Esophagus squamous epithelium (tissue), 5 donors: ENCODE measurements at regions not wholly inside any gene's neighbourhood (a gene's known extent, or its start where the extent isn't known, plus 50 kb on each side); places are given as distances from the start of the nearest gene placed in this dataset.

Source experiments
- DNase-seq: peaks from one replicate; lab custom pipeline; 2025; lab: John Stamatoyannopoulos, UW
- H3K27ac ChIP-seq, 4 donors: fragments of 200-600 bp; sonication (generic); one replicate each; pipeline ENCODE4 v1.5.1; 2016 to 2019; ENCODE audit warnings: mild to moderate bottlenecking in 1 of 4
- H3K27me3 ChIP-seq, 4 donors: fragments of 200-600 bp; sonication (generic); 1 replicate in 3 of 4; 2 replicates in 1 of 4; pipeline versions ENCODE4 v1.5.1 to v1.6.0; 2017 to 2021; ENCODE audit warnings: antibody characterized with exemption in 1 of 4
- H3K36me3 ChIP-seq, 3 donors: fragments of 200-600 bp; sonication (generic); one replicate each; pipeline ENCODE4 v1.5.1; 2016 to 2019
- H3K4me1 ChIP-seq, 3 donors: fragments of 200-600 bp; sonication (generic); one replicate each; pipeline ENCODE4 v1.5.1; 2017 to 2019
- H3K4me3 ChIP-seq, 4 donors: fragments of 200-600 bp; sonication (generic); 1 replicate in 3 of 4; 2 replicates in 1 of 4; pipeline ENCODE4 v1.5.1; 2016 to 2019; ENCODE audit warnings: mild to moderate bottlenecking in 2 of 4, moderate library complexity in 1 of 4
- H3K9me3 ChIP-seq, 3 donors: fragments of 200-600 bp; sonication (generic); one replicate each; pipeline ENCODE4 v1.5.1; 2016 to 2019
- CTCF ChIP-seq, 6 experiments: fragments of 450-650 bp in 4 of 6; fragments of 200-600 bp in 2 of 6; sonication (generic) in 2 of 6; IDR thresholded peaks; one replicate each; pipeline ENCODE4 v1.5.1; 2016 to 2019; ENCODE audit warnings: antibody characterized with exemption in 6 of 6, mild to moderate bottlenecking in 4 of 6, moderate library complexity in 4 of 6
- POLR2A ChIP-seq, 4 donors: fragments of 450-650 bp; IDR thresholded peaks; one replicate each; pipeline ENCODE4 v1.6.1; 2017; ENCODE audit warnings: antibody characterized with exemption in 4 of 4, mild to moderate bottlenecking in 4 of 4, moderate library complexity in 3 of 4
- WGBS, 2 donors: methylation state at CpG; one replicate each; pipeline ENCODE4 v1.1.5; 2018; 5-methylcytosine and 5-hydroxymethylcytosine counted together
- intact Hi-C: fragments of 100-400 bp; cut with DNase I; formaldehyde crosslinking; loops from one replicate; pipeline ENCODE4 v1.15.0; 2022
- donor health status: DM: yes; HTN: yes; CAD: no.

GRCh38 chr1:221643404-221644144 is 98.3 kb downstream of the DUSP10 start:
- 52 to 74% methylated on average over 1 of the region's 1 CpG for WGBS, 2 donors
- intact Hi-C loops = no loop called here

GRCh38 chr1:221644145-221644448 is 97.8 kb downstream of the DUSP10 start:
- H3K36me3 ChIP-seq = no peaks in the 10 kb centered on the region
- no peak overlapping the region for H3K27ac ChIP-seq
- DNase-seq = no peak
- no peak overlapping the region for H3K4me3 ChIP-seq
- WGBS, 2 donors = 56 to 91% methylated on average over 3 of the region's 3 CpGs
- H3K4me1 ChIP-seq = no peaks in the 10 kb centered on the region
- no peaks in the 10 kb centered on the region for H3K27me3 ChIP-seq
- TF ChIP-seq POLR2A (IDR thresholded peaks at IDR 0.05) (no peak), CTCF (IDR thresholded peaks at IDR 0.05) (no peak)
- intact Hi-C loops = no loop called here
- H3K9me3 ChIP-seq = no peaks in the 10 kb centered on the region

More at GRCh38 chr1:221643404-221644144, 98.3 kb downstream of the DUSP10 start:
- Histone ChIP-seq H3K27ac (no peak overlapping the region), H3K36me3 (no peaks in the 10 kb centered on the region), H3K9me3 (no peaks in the 10 kb centered on the region), H3K4me3 (no peak overlapping the region), H3K27me3 (no peaks in the 10 kb centered on the region), H3K4me1 (no peaks in the 10 kb centered on the region)
- TF ChIP-seq CTCF (IDR thresholded peaks at IDR 0.05) (no peak), POLR2A (IDR thresholded peaks at IDR 0.05) (no peak)
- no peak for DNase-seq

- no peak overlapping the region for H3K4me3 ChIP-seq
- TF ChIP-seq POLR2A (IDR thresholded peaks at IDR 0.05) (no peak), CTCF (IDR thresholded peaks at IDR 0.05) (no peak)
- H3K9me3 ChIP-seq = no peaks in the 10 kb centered on the region
- H3K27me3 ChIP-seq = no peaks in the 10 kb centered on the region
- no peak for DNase-seq
- intact Hi-C loops = no loop called here
- no peak overlapping the region for H3K27ac ChIP-seq
- H3K36me3 ChIP-seq = no peaks in the 10 kb centered on the region
- 73 to 81% methylated on average over 1 to 2 of the region's 2 CpGs for WGBS, 2 donors
- no peaks in the 10 kb centered on the region for H3K4me1 ChIP-seq
These were observed 97.1 kb downstream of the DUSP10 start for GRCh38 chr1:221644663-221645258.

GRCh38 chr1:221648201-221648600 is 93.7 kb downstream of the DUSP10 start:
- no peaks in the 10 kb centered on the region for H3K9me3 ChIP-seq
- H3K4me1 ChIP-seq = no peaks in the 10 kb centered on the region
- no peak for DNase-seq
- no peaks in the 10 kb centered on the region for H3K27me3 ChIP-seq
- no peak overlapping the region for H3K27ac ChIP-seq
- H3K36me3 ChIP-seq = no peaks in the 10 kb centered on the region
- WGBS, 2 donors = 35 to 46% methylated on average over 1 of the region's 1 CpG
- H3K4me3 ChIP-seq = no peak overlapping the region
- no peak for TF ChIP-seq CTCF (IDR thresholded peaks at IDR 0.05)
- TF ChIP-seq POLR2A (IDR thresholded peaks at IDR 0.05) = no peak
- intact Hi-C loops = no loop called here
